BLaER1 treated with 17β-estradiol and CSF1 and Interleukin-3, amounts not matched to agents 10 nM and 100 nM (cell line): ENCODE measurements at regions not wholly inside any gene's neighbourhood (a gene's known extent, or its start where the extent isn't known, plus 50 kb on each side); places are given as distances from the start of the nearest gene placed in this dataset.
"Not testable (repeated sequence)": the region's sequence is repeated elsewhere in the genome, so short reads cannot be mapped to it uniquely, and the experiment has no call there.

Source experiments
- H3K27ac ChIP-seq, 11 experiments: shearing (Covaris generic); formaldehyde crosslinking; 2 replicates each; pipeline ENCODE4 v1.8.1; 2022
- H3K27me3 ChIP-seq, 11 experiments: shearing (Covaris generic); formaldehyde crosslinking; 2 replicates each; pipeline ENCODE4 v1.8.1; 2022
- H3K36me3 ChIP-seq, 11 experiments: shearing (Covaris generic); formaldehyde crosslinking; 2 replicates each; pipeline ENCODE4 v1.8.1; 2022
- H3K4me1 ChIP-seq, 10 experiments: shearing (Covaris generic); formaldehyde crosslinking; 2 replicates each; pipeline ENCODE4 v1.8.1; 2022
- H3K4me2 ChIP-seq, 11 experiments: shearing (Covaris generic); formaldehyde crosslinking; 2 replicates each; pipeline ENCODE4 v1.8.1; 2022
- H3K4me3 ChIP-seq, 10 experiments: shearing (Covaris generic); formaldehyde crosslinking; 2 replicates each; pipeline ENCODE4 v1.8.1; 2022
- H3K9ac ChIP-seq, 11 experiments: shearing (Covaris generic); formaldehyde crosslinking; 2 replicates each; pipeline ENCODE4 v1.8.1; 2022
- H3K9me3 ChIP-seq, 11 experiments: shearing (Covaris generic); formaldehyde crosslinking; replicated peaks in 1 of 11; 2 replicates each; pipeline ENCODE4 v1.8.1; 2022
- H4K20me1 ChIP-seq, 11 experiments: shearing (Covaris generic); formaldehyde crosslinking; 2 replicates each; pipeline ENCODE4 v1.8.1; 2022
- Cebpa-rat ChIP-seq, 11 experiments: shearing (Covaris generic); IDR thresholded peaks; 2 replicates each; pipeline ENCODE4 v1.8.1; 2022

DNA sequence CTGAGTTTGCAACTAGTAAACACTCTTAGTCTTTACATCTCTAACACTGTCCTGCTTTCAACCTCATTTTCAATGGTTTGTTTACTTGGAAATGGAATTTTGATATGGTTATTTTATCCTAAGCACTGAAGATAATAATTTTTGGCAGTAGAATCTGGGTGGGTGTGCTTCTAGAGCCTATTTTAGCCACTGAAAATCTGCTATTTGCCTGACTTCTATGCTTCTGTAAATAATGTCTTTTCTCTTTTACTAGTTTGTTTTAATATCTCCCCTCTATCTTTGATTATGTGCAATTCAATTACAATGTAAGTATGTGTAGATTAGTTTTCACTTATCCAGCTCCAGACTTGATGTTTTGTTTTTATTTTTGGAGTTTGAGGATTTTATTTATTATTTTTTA lies 197.5 kb downstream of the TUSC1 start:
- TF ChIP-seq Cebpa-rat (IDR thresholded peaks at IDR 0.05), result no peak
- Histone ChIP-seq H3K9ac (no peak overlapping the region), H4K20me1 (no peaks in the 10 kb centered on the region), H3K4me2 (no peak overlapping the region), H3K4me3 (no peak overlapping the region), H3K27me3 (no peaks in the 10 kb centered on the region), H3K36me3 (no peaks in the 10 kb centered on the region), H3K9me3 (no peaks in the 10 kb centered on the region), H3K4me1 (no peaks in the 10 kb centered on the region), H3K27ac (no peak overlapping the region)

DNA sequence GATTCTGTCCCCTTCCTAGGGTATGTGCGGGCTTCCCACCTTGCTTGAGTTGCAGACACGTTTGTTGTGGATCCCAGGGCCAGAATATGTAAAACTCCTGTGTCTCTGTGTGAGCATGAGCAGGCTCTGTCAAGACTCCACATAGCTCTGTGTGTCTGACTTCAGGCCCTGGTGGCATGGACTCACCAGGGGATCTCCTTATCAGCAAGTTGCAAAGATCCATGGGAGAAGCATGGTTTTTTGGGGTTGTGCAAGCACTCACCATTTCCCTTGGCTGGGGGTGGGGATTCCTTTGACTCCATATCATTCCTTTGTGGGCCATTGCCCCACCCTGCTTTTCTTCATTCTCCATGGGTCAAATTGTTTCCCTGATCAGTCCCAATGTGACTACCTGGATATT lies 205.6 kb downstream of the TUSC1 start:
- peaks cover 0 to 44% (median 12%) of the 10 kb centered on the region in 11 experiments; a peak in 14 of 22 replicates for H3K9me3 ChIP-seq
- H3K27ac ChIP-seq, result no peak overlapping the region
- no peaks in the 10 kb centered on the region for H3K27me3 ChIP-seq
- no peak overlapping the region for H3K4me3 ChIP-seq
- H3K4me2 ChIP-seq, result no peak overlapping the region
- H3K4me1 ChIP-seq, result peaks cover 0 to 13% (median 5%) of the 10 kb centered on the region in 10 experiments; a peak in 11 of 20 replicates
- no peak overlapping the region for H3K9ac ChIP-seq
- H4K20me1 ChIP-seq, result no peaks in the 10 kb centered on the region
- H3K36me3 ChIP-seq, result no peaks in the 10 kb centered on the region
- TF ChIP-seq Cebpa-rat (IDR thresholded peaks at IDR 0.05), result no peak

DNA sequence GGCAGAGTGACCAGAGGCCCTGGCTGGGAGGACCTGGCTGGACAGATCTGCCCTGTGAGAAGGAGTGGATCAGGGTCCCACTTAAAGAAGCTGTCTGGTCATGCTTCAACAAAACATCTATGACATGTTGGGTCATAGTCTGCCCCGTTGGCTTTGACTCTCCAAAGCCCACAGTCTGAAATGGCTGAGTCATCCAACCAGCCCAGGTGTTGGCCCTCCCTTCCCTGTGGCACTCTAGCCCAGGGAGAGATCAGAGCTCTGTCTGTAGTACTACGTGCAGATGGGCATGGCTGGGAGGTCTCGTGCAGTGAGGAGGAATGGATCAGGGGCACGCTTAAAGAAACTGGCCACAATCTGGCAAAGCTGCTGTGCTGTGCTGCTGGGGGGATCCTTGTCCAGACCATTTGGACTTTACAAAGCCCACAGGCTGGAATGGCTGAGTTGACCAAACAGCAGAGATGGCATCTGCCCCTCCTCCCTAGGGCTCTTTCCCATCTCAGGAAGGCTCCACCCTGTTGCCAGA lies 206.1 kb downstream of the TUSC1 start:
- Histone ChIP-seq H3K9ac (no peak overlapping the region), H3K9me3 (peaks cover 0 to 44% (median 12%) of the 10 kb centered on the region in 11 experiments; a peak in 14 of 22 replicates), H3K36me3 (no peaks in the 10 kb centered on the region), H3K4me2 (no peak overlapping the region), H4K20me1 (no peaks in the 10 kb centered on the region), H3K4me3 (no peak overlapping the region), H3K4me1 (peaks cover 0 to 16% (median 5%) of the 10 kb centered on the region in 10 experiments; a peak in 11 of 20 replicates), H3K27ac (no peak overlapping the region), H3K27me3 (no peaks in the 10 kb centered on the region)
- no peak for TF ChIP-seq Cebpa-rat (IDR thresholded peaks at IDR 0.05)

DNA sequence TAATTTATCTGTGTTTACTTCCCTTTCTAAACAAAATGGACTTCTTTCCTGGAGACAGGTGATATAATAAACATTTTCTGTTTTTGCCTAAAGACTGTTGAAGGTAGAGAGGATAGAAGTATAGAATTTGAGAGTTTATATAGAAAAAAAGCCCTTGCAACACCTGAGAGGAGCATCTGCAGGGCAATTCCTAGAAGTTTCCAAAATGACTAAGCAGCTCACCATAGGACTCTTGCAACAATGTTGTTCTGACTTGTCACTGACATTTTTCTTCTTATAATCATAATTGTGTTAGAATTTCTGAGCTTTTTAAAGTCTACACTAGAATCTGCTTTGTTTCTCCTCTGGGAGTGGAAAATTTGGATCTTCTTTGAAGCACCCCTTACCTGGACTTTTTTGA lies 216.8 kb downstream of the TUSC1 start:
- no peak for TF ChIP-seq Cebpa-rat (IDR thresholded peaks at IDR 0.05)
- H3K9ac ChIP-seq, result no peak overlapping the region
- H3K27ac ChIP-seq, result no peak overlapping the region
- no peak overlapping the region for H3K4me3 ChIP-seq
- no peaks in the 10 kb centered on the region for H3K9me3 ChIP-seq
- H3K4me2 ChIP-seq, result no peak overlapping the region
- no peaks in the 10 kb centered on the region for H3K4me1 ChIP-seq
- H3K36me3 ChIP-seq, result no peaks in the 10 kb centered on the region
- H4K20me1 ChIP-seq, result no peaks in the 10 kb centered on the region
- no peaks in the 10 kb centered on the region for H3K27me3 ChIP-seq

DNA sequence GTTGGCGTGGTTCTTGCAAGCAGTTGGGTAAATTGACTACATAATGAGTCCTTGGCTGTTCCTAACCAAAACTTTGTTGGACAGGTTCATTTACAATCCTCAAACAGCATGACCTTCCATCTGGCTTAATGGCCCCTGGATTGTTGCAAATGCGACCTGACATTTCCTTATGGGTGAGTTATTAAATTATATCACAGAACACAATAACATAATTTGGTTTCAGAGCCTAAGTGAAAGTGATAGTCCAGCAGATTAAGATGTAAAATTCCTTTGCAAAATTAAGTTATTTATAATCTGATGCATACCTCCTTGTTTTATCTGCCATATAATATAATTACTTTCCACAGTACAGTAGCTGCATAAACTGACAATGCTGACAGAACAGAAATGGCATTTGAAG lies 224.4 kb downstream of the TUSC1 start:
- H3K27me3 ChIP-seq, result no peaks in the 10 kb centered on the region
- TF ChIP-seq Cebpa-rat (IDR thresholded peaks at IDR 0.05), result no peak
- no peaks in the 10 kb centered on the region for H3K9me3 ChIP-seq
- H3K4me1 ChIP-seq, result no peaks in the 10 kb centered on the region
- no peak overlapping the region for H3K4me2 ChIP-seq
- H3K9ac ChIP-seq, result no peak overlapping the region
- H3K4me3 ChIP-seq, result no peak overlapping the region
- H3K27ac ChIP-seq, result no peak overlapping the region
- H4K20me1 ChIP-seq, result no peaks in the 10 kb centered on the region
- no peaks in the 10 kb centered on the region for H3K36me3 ChIP-seq

DNA sequence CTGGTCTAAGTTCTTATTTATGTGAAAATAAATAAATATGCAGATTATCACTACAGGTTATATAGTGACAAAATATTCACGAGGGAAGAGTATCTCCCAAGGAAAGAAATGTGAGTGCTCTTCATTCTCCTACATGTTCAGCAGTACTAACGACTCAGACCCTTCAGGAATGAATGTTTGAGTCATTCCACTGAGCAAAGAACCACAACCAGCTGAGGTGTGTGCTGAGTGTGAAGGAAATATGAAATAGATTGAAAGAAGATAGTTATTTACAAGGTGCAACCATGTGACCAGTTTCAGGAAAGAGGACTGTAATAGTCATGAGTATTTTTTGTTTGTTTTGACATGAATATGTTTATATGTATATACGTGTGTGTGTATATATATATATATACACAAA lies 228.7 kb downstream of the TUSC1 start:
- Histone ChIP-seq H3K9ac (no peak overlapping the region), H3K4me3 (no peak overlapping the region), H4K20me1 (no peaks in the 10 kb centered on the region), H3K27me3 (no peaks in the 10 kb centered on the region), H3K4me1 (no peaks in the 10 kb centered on the region), H3K36me3 (no peaks in the 10 kb centered on the region), H3K9me3 (no peaks in the 10 kb centered on the region), H3K4me2 (no peak overlapping the region), H3K27ac (no peak overlapping the region)
- no peak for TF ChIP-seq Cebpa-rat (IDR thresholded peaks at IDR 0.05)

DNA sequence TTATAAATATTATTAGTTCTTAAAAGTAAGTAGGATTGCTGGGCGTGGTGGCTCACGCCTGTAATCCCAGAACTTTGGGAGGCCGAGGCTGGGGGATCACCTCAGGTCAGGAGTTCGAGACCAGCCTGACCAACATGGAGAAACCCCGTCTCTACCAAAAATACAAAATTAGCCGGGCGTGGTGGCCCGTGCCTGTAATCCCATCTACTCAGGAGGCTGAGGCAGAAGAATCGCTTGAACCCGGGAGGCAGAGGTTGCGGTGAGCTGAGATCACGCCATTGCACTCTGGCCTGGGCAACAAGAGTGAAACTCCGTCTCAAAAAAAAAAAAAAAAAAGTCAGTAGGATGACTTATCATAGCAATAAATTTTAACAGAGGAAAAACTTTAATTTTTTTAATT lies 232.5 kb downstream of the TUSC1 start:
- H3K9ac ChIP-seq, H3K36me3 ChIP-seq, H4K20me1 ChIP-seq, H3K4me1 ChIP-seq, H3K27ac ChIP-seq, H3K27me3 ChIP-seq, H3K9me3 ChIP-seq, H3K4me3 ChIP-seq, H3K4me2 ChIP-seq: not testable (repeated sequence)

DNA sequence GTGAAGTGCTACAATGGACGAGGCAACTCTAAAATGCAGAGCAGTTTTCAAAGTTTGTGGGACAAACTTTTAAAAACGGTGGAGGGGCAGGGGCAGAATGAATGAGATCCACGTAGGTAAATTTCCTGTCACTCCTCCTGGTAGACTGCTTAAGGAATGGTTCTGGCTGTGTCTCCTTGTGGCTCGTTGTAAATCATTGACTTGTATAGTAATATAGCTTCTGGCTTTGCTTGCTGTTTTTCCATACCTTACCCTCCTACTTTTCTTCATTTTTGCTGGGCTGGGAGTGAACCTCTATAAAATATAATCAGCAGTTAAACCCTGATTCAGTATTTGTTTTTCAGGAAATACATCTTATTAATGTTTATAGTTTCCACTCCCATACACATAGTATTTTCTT lies 235.7 kb downstream of the TUSC1 start:
- Histone ChIP-seq H3K4me2 (no peak overlapping the region), H3K9me3 (no peaks in the 10 kb centered on the region), H3K4me1 (no peaks in the 10 kb centered on the region), H3K27me3 (no peaks in the 10 kb centered on the region), H4K20me1 (no peaks in the 10 kb centered on the region), H3K4me3 (no peak overlapping the region), H3K36me3 (no peaks in the 10 kb centered on the region), H3K27ac (no peak overlapping the region), H3K9ac (no peak overlapping the region)
- no peak for TF ChIP-seq Cebpa-rat (IDR thresholded peaks at IDR 0.05)

DNA sequence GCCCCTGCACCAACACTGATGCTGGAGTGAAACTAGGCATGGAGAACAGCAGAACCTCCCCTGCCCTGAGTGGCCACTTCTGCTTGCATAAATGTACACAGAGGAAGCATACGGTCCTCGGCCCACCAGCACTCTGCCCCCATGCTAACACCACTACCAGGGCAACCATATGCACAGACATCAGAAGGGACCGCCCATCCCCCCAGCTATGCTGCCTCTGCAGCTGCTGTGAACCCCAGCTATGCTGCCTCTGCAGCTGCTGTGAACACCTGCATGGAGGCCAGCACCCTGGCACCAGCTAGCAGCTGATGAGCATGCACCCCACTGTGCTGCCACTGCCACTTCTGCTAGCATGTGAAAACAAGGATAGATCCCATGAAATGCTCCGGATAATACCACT lies 250.3 kb downstream of the TUSC1 start:
- no peaks in the 10 kb centered on the region for H4K20me1 ChIP-seq
- H3K4me3 ChIP-seq, result no peak overlapping the region
- H3K27me3 ChIP-seq, result no peaks in the 10 kb centered on the region
- no peak overlapping the region for H3K4me2 ChIP-seq
- H3K4me1 ChIP-seq, result peaks cover 0 to 4% (median 0%) of the 10 kb centered on the region in 10 experiments; a peak in 2 of 20 replicates
- no peak overlapping the region for H3K27ac ChIP-seq
- TF ChIP-seq Cebpa-rat (IDR thresholded peaks at IDR 0.05), result no peak
- H3K36me3 ChIP-seq, result no peaks in the 10 kb centered on the region
- H3K9ac ChIP-seq, result no peak overlapping the region
- peaks cover 0 to 18% (median 8%) of the 10 kb centered on the region in 11 experiments; a peak in 6 of 22 replicates for H3K9me3 ChIP-seq

DNA sequence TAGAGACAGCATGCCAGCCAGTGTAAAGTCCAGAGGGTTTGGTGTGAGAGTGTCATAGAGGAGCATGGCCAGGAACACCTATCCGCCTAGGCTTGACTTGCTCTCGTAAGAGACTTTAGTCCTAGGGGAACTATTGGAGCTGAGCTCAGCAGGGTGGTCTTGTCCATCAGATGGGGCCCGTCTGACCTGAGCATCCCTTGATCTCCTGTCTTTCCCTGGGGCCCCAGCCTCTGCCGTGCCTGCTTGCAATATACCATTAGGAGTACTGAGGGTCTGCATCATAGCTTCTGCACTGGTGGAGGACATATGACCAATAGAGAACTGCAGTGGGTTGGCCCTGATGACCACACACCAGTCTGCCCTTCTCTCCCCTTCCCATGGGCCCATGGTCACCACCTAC lies 251.0 kb downstream of the TUSC1 start:
- no peaks in the 10 kb centered on the region for H3K36me3 ChIP-seq
- no peak overlapping the region for H3K4me3 ChIP-seq
- no peak overlapping the region for H3K4me2 ChIP-seq
- no peak overlapping the region for H3K27ac ChIP-seq
- H4K20me1 ChIP-seq, result no peaks in the 10 kb centered on the region
- no peaks in the 10 kb centered on the region for H3K27me3 ChIP-seq
- H3K9me3 ChIP-seq, result peaks cover 0 to 12% (median 2%) of the 10 kb centered on the region in 11 experiments; a peak in 5 of 22 replicates
- H3K4me1 ChIP-seq, result peaks cover 0 to 4% (median 0%) of the 10 kb centered on the region in 10 experiments; a peak in 2 of 20 replicates
- TF ChIP-seq Cebpa-rat (IDR thresholded peaks at IDR 0.05), result no peak
- H3K9ac ChIP-seq, result no peak overlapping the region
